HCT116 (cell line): ENCODE measurements at regions not wholly inside any gene's neighbourhood (a gene's known extent, or its start where the extent isn't known, plus 50 kb on each side); places are given as distances from the start of the nearest gene placed in this dataset.

Experiments used
- CEBPB ChIP-seq: IDR thresholded peaks from 2 replicates; pipeline ENCODE4 v1.6.1; 2012; ENCODE audit warnings: low read depth
- CTCF ChIP-seq, 3 experiments: fragments of 200-600 bp in 1 of 3; sonication (generic) in 1 of 3; IDR thresholded peaks in 2 of 3; conservative IDR thresholded peaks in 1 of 3; 2 replicates each; pipeline ENCODE4 v1.5.1; 2012 to 2017; ENCODE audit warnings: low read depth in 2 of 3, low read length in 2 of 3, antibody characterized with exemption in 1 of 3, borderline replicate concordance in 1 of 3, control low read depth in 1 of 3, mild to moderate bottlenecking in 1 of 3, mixed read lengths in 1 of 3, mixed run types in 1 of 3, moderate library complexity in 1 of 3; ENCODE audit not compliant: insufficient read depth in 1 of 3
- POLR2AphosphoS5 ChIP-seq: IDR thresholded peaks from 2 replicates; pipeline ENCODE4 v1.6.1; 2011; ENCODE audit warnings: mild to moderate bottlenecking, low read depth, low read length, moderate library complexity
- RAD21 ChIP-seq: IDR thresholded peaks from 2 replicates; pipeline ENCODE4 v1.6.1; 2012; ENCODE audit warnings: low read depth, mild to moderate bottlenecking
- ZNF274 ChIP-seq: fragments of 200-500 bp; sonication (Bioruptor generic); IDR thresholded peaks from 2 replicates; pipeline ENCODE4 v1.6.1; 2014; ENCODE audit warnings: mild to moderate bottlenecking, low read depth, low read length, inconsistent platforms

GRCh38 chr10:4485636-4486035 is 340.4 kb upstream of the AKR1E2 start:
- no peak for TF ChIP-seq POLR2AphosphoS5
- no peak for TF ChIP-seq RAD21
- TF ChIP-seq CTCF (IDR thresholded peaks at IDR 0.05 in 2 of 3, conservative IDR thresholded peaks at IDR 0.05 in 1 of 3; ENCODE audit: borderline replicate concordance in 1 of 3, insufficient read depth in 1 of 3, low read depth in 2 of 3, low read length in 2 of 3), result no peak
- TF ChIP-seq ZNF274, result no peak
- TF ChIP-seq CEBPB, result no peak
